Mesenchymal stem cell (in vitro differentiated cells and primary cell): ENCODE measurements at regions not wholly inside any gene's neighbourhood (a gene's known extent, or its start where the extent isn't known, plus 50 kb on each side); places are given as distances from the start of the nearest gene placed in this dataset.
A peak's percentile ranks its signal among the peaks of the same experiment; 100 is the strongest.

Experiments used
- DNase-seq: peaks from one replicate; pipeline ENCODE4 v3.0.0-alpha.2; 2013
- H2AFZ ChIP-seq: one replicate; pipeline ENCODE4 v1.6.1; 2013; ENCODE audit warnings: low read depth, mild to moderate bottlenecking, control low read depth, inconsistent platforms, low read length, moderate library complexity
- H2AK5ac ChIP-seq: 2 replicates; pipeline ENCODE4 v1.6.1; 2013; ENCODE audit warnings: low read length, moderate library complexity, mild to moderate bottlenecking, inconsistent platforms; ENCODE audit not compliant: severe bottlenecking
- H2BK120ac ChIP-seq: one replicate; pipeline ENCODE4 v1.6.1; 2013; ENCODE audit warnings: low read depth, mild to moderate bottlenecking, inconsistent platforms, low read length, moderate library complexity
- H2BK12ac ChIP-seq, 2 experiments: one replicate each; pipeline ENCODE4 v1.6.1; 2013; ENCODE audit warnings: inconsistent platforms in 2 of 2, low read length in 2 of 2, mild to moderate bottlenecking in 2 of 2, moderate library complexity in 2 of 2, control low read depth in 1 of 2
- H2BK15ac ChIP-seq: one replicate; pipeline ENCODE4 v1.6.1; 2013; ENCODE audit warnings: mild to moderate bottlenecking, low read depth, inconsistent platforms; ENCODE audit not compliant: poor library complexity, severe bottlenecking
- H2BK5ac ChIP-seq: 2 replicates; pipeline ENCODE4 v1.6.1; 2013; ENCODE audit warnings: low read depth, mild to moderate bottlenecking, low read length, control low read depth, inconsistent platforms; ENCODE audit not compliant: poor library complexity, severe bottlenecking
- H3K14ac ChIP-seq, 2 experiments: one replicate each; pipeline ENCODE4 v1.6.1; 2013; ENCODE audit warnings: inconsistent platforms in 2 of 2, low read length in 2 of 2, control low read depth in 1 of 2, mild to moderate bottlenecking in 1 of 2, moderate library complexity in 1 of 2
- H3K18ac ChIP-seq, 2 experiments: one replicate each; pipeline ENCODE4 v1.6.1; 2013; ENCODE audit warnings: inconsistent platforms in 2 of 2, low read length in 2 of 2, control low read depth in 1 of 2, low read depth in 1 of 2, mild to moderate bottlenecking in 1 of 2
- H3K23ac ChIP-seq, 2 experiments: one replicate each; pipeline ENCODE4 v1.6.1; 2013; ENCODE audit warnings: inconsistent platforms in 2 of 2, low read length in 2 of 2, mild to moderate bottlenecking in 2 of 2, moderate library complexity in 2 of 2, control low read depth in 1 of 2
- H3K27ac ChIP-seq: 2 replicates; pipeline ENCODE4 v1.5.1; 2013; ENCODE audit warnings: mild to moderate bottlenecking, moderate library complexity, low read length, control low read depth, inconsistent platforms; ENCODE audit not compliant: poor library complexity, severe bottlenecking
- H3K27me3 ChIP-seq, 2 experiments: 2 replicates each; pipeline versions ENCODE4 v1.6.1 to v1.7.0; 2013; ENCODE audit warnings: low read length in 2 of 2, mild to moderate bottlenecking in 2 of 2, moderate library complexity in 2 of 2, control low read depth in 1 of 2, inconsistent platforms in 1 of 2; ENCODE audit not compliant: control insufficient read depth in 1 of 2, insufficient read depth in 1 of 2
- H3K36me3 ChIP-seq, 2 experiments: 2 replicates each; pipeline versions ENCODE4 v1.6.1 to v1.7.0; 2013; ENCODE audit warnings: low read length in 2 of 2, control low read depth in 1 of 2, inconsistent platforms in 1 of 2, low read depth in 1 of 2, mild to moderate bottlenecking in 1 of 2; ENCODE audit not compliant: insufficient read depth in 2 of 2, control insufficient read depth in 1 of 2
- H3K4ac ChIP-seq, 2 experiments: one replicate each; pipeline ENCODE4 v1.6.1; 2013; ENCODE audit warnings: inconsistent platforms in 2 of 2, low read length in 2 of 2, mild to moderate bottlenecking in 2 of 2, moderate library complexity in 2 of 2, control low read depth in 1 of 2, low read depth in 1 of 2
- H3K4me1 ChIP-seq: 2 replicates; pipeline ENCODE4 v1.6.1; 2013; ENCODE audit warnings: low read depth, low read length, control low read depth; ENCODE audit not compliant: control insufficient read depth, insufficient read depth
- H3K4me2 ChIP-seq: 2 replicates; pipeline ENCODE4 v1.6.1; 2013; ENCODE audit warnings: low read length, mild to moderate bottlenecking, inconsistent platforms; ENCODE audit not compliant: poor library complexity, severe bottlenecking
- H3K4me3 ChIP-seq, 2 experiments: 2 replicates each; pipeline versions ENCODE4 v1.5.1 to v1.7.0; 2013; ENCODE audit warnings: low read length in 2 of 2, mild to moderate bottlenecking in 2 of 2, control low read depth in 1 of 2, low read depth in 1 of 2; ENCODE audit not compliant: insufficient read depth in 1 of 2
- H3K79me1 ChIP-seq: replicated peaks from 2 replicates; pipeline ENCODE4 v1.6.1; 2013; ENCODE audit warnings: mild to moderate bottlenecking, control low read depth, low read length, inconsistent platforms; ENCODE audit not compliant: poor library complexity, severe bottlenecking
- H3K9ac ChIP-seq: 2 replicates; pipeline ENCODE4 v1.7.0; 2013; ENCODE audit warnings: mild to moderate bottlenecking, low read length, moderate library complexity
- H3K9me3 ChIP-seq: 2 replicates; pipeline ENCODE4 v1.7.0; 2013; ENCODE audit warnings: mild to moderate bottlenecking, low read length; ENCODE audit not compliant: control insufficient read depth
- H4K8ac ChIP-seq: one replicate; pipeline ENCODE4 v1.6.1; 2013; ENCODE audit warnings: inconsistent platforms, mild to moderate bottlenecking, low read length, moderate library complexity
- H4K91ac ChIP-seq: one replicate; pipeline ENCODE4 v1.6.1; 2013; ENCODE audit warnings: mild to moderate bottlenecking, low read length, inconsistent platforms
- WGBS: methylation state at CpG from one replicate; pipeline ENCODE4 v1.1.7; 2013; ENCODE audit warnings: mixed read lengths; 5-methylcytosine and 5-hydroxymethylcytosine counted together

- no peak overlapping the region for H3K23ac ChIP-seq
- no peaks in the 10 kb centered on the region for H3K9me3 ChIP-seq
- no peak overlapping the region for H2BK5ac ChIP-seq
- no peak overlapping the region for H3K18ac ChIP-seq
- H2BK15ac ChIP-seq = no peak overlapping the region
- H3K36me3 ChIP-seq = peaks cover 0 to 31% of the 10 kb centered on the region in 2 experiments
- 72% methylated on average over 7 of the region's 7 CpGs for whole genome bisulfite sequencing
- H4K91ac ChIP-seq = no peak overlapping the region
- H3K79me1 ChIP-seq = peaks cover 21% of the 10 kb centered on the region
- H2BK120ac ChIP-seq = no peak overlapping the region
- H3K27me3 ChIP-seq = no peaks in the 10 kb centered on the region
- H3K4me2 ChIP-seq = no peak overlapping the region
- no peak overlapping the region for H3K14ac ChIP-seq
- H3K4me1 ChIP-seq = peaks cover 24% of the 10 kb centered on the region
- H2BK12ac ChIP-seq = no peak overlapping the region
- H3K4ac ChIP-seq = no peak overlapping the region
- no peak overlapping the region for H4K8ac ChIP-seq
- H3K9ac ChIP-seq = no peak overlapping the region
- H3K4me3 ChIP-seq = no peak overlapping the region
- no peak overlapping the region for H2AK5ac ChIP-seq
- no peak for DNase-seq
- H2AFZ ChIP-seq = no peak overlapping the region
- H3K27ac ChIP-seq = no peak overlapping the region
These were observed 115.1 kb downstream of the BEGAIN start for GRCh38 chr14:100472094-100472455.

- Histone ChIP-seq H3K23ac (no peak overlapping the region), H3K4me2 (no peak overlapping the region), H3K9me3 (no peaks in the 10 kb centered on the region), H3K9ac (no peak overlapping the region), H2BK15ac (no peak overlapping the region), H3K27me3 (no peaks in the 10 kb centered on the region), H2BK12ac (no peak overlapping the region), H2AFZ (no peak overlapping the region), H2AK5ac (no peak overlapping the region), H4K8ac (no peak overlapping the region), H4K91ac (no peak overlapping the region), H2BK5ac (no peak overlapping the region), H3K4ac (no peak overlapping the region), H3K4me1 (peaks cover 24% of the 10 kb centered on the region), H3K14ac (no peak overlapping the region), H3K36me3 (peaks cover 0 to 31% of the 10 kb centered on the region in 2 experiments), H2BK120ac (no peak overlapping the region), H3K4me3 (no peak overlapping the region), H3K79me1 (peaks cover 21% of the 10 kb centered on the region), H3K27ac (no peak overlapping the region), H3K18ac (no peak overlapping the region)
- WGBS = 93% methylated on average over 6 of the region's 7 CpGs
- DNase-seq = no peak
These were observed 114.7 kb downstream of the BEGAIN start for GRCh38 chr14:100472491-100472890.

GRCh38 chr14:100473249-100473648 lies 114.0 kb downstream of the BEGAIN start:
- Histone ChIP-seq H3K4ac (no peak overlapping the region), H3K27me3 (no peaks in the 10 kb centered on the region), H3K79me1 (peaks cover 21% of the 10 kb centered on the region), H4K91ac (no peak overlapping the region), H3K23ac (no peak overlapping the region), H2AFZ (no peak overlapping the region), H3K36me3 (peaks cover 0 to 26% of the 10 kb centered on the region in 2 experiments), H2AK5ac (peak overlapping the region; percentile 21), H3K4me3 (no peak overlapping the region), H3K4me2 (no peak overlapping the region), H4K8ac (no peak overlapping the region), H3K18ac (no peak overlapping the region), H3K14ac (no peak overlapping the region), H3K9ac (no peak overlapping the region), H2BK12ac (no peak overlapping the region), H2BK15ac (no peak overlapping the region), H2BK5ac (no peak overlapping the region), H3K4me1 (peaks cover 24% of the 10 kb centered on the region), H2BK120ac (no peak overlapping the region), H3K27ac (no peak overlapping the region), H3K9me3 (no peaks in the 10 kb centered on the region)
- DNase-seq = no peak
- WGBS = 89% methylated on average over 3 of the region's 3 CpGs

GRCh38 chr14:100474196-100474595 lies 113.0 kb downstream of the BEGAIN start:
- Histone ChIP-seq H3K4me3 (no peak overlapping the region), H4K91ac (no peak overlapping the region), H3K4ac (no peak overlapping the region), H3K9me3 (no peaks in the 10 kb centered on the region), H3K4me1 (peaks cover 26% of the 10 kb centered on the region), H3K27ac (no peak overlapping the region), H3K23ac (no peak overlapping the region), H2BK120ac (no peak overlapping the region), H3K36me3 (peaks cover 0 to 24% of the 10 kb centered on the region in 2 experiments), H3K27me3 (no peaks in the 10 kb centered on the region), H2BK12ac (no peak overlapping the region), H2BK15ac (no peak overlapping the region), H3K18ac (no peak overlapping the region), H2AK5ac (no peak overlapping the region), H3K9ac (no peak overlapping the region), H3K4me2 (no peak overlapping the region), H3K14ac (no peak overlapping the region), H4K8ac (no peak overlapping the region), H2AFZ (no peak overlapping the region), H2BK5ac (no peak overlapping the region), H3K79me1 (peaks cover 24% of the 10 kb centered on the region)
- DNase-seq = no peak
- 99% methylated on average over 8 of the region's 8 CpGs for WGBS
